WTC11 (cell line): ENCODE measurements at regions not wholly inside any gene's neighbourhood (a gene's known extent, or its start where the extent isn't known, plus 50 kb on each side); places are given as distances from the start of the nearest gene placed in this dataset.

Experiments
- ATAC-seq: fragments of 200-7000 bp; cut with Tn5 transposase; 2 replicates; pipeline ENCODE4 v1.10.0; 2021; ENCODE audit warnings: mild to moderate bottlenecking, moderate library complexity
- CTCF ChIA-PET: fragments of 300-600 bp; sonication (Branson Sonifier 250); formaldehyde crosslinking; loops from one replicate; lab custom pipeline; 2021; ENCODE audit warnings: antibody characterized with exemption; lab: Charles Lee
- POLR2A ChIA-PET: fragments of 350-600 bp; sonication (Branson Sonifier 250); formaldehyde crosslinking; loops from one replicate; lab custom pipeline; 2021; ENCODE audit warnings: antibody characterized with exemption; lab: Charles Lee
- DNase-seq: peaks from one replicate; pipeline ENCODE4 v3.0.0; 2021; ENCODE audit warnings: low spot score
- H3K27ac Mint-ChIP-seq: 2 replicates; pipeline ENCODE4 v1.8.0; 2021; ENCODE audit warnings: mixed read lengths
- H3K27me3 Mint-ChIP-seq: 2 replicates; pipeline ENCODE4 v1.8.0; 2021; ENCODE audit warnings: low read depth, mild to moderate bottlenecking, moderate library complexity, mixed read lengths
- H3K36me3 Mint-ChIP-seq: 2 replicates; pipeline ENCODE4 v1.8.0; 2021; ENCODE audit warnings: mixed read lengths
- H3K4me1 Mint-ChIP-seq: 2 replicates; pipeline ENCODE4 v1.8.0; 2022; ENCODE audit warnings: mixed read lengths
- H3K4me3 Mint-ChIP-seq: 2 replicates; pipeline ENCODE4 v1.8.0; 2021; ENCODE audit warnings: mild to moderate bottlenecking, moderate library complexity, mixed read lengths
- H3K9me3 Mint-ChIP-seq: 2 replicates; pipeline ENCODE4 v1.8.0; 2021; ENCODE audit warnings: mixed read lengths
- ATF6 ChIP-seq: sonication (generic); formaldehyde crosslinking; IDR thresholded peaks from 2 replicates; pipeline ENCODE4 v1.8.1; 2023; ENCODE audit warnings: mild to moderate bottlenecking, missing genetic modification reagents
- CREB1 ChIP-seq: sonication (generic); formaldehyde crosslinking; IDR thresholded peaks from 2 replicates; pipeline ENCODE4 v1.8.0; 2023; ENCODE audit warnings: mild to moderate bottlenecking, missing genetic modification reagents
- ELF4 ChIP-seq: sonication (generic); formaldehyde crosslinking; IDR thresholded peaks from 2 replicates; pipeline ENCODE4 v1.8.1; 2022; ENCODE audit warnings: low read depth, mild to moderate bottlenecking, moderate library complexity, missing genetic modification reagents
- ERG ChIP-seq: fragments of 250-450 bp; sonication (Bioruptor Pico); IDR thresholded peaks from 2 replicates; pipeline ENCODE4 v1.8.0; 2021; ENCODE audit warnings: mild to moderate bottlenecking
- FOXJ3 ChIP-seq: sonication (generic); formaldehyde crosslinking; IDR thresholded peaks from 2 replicates; pipeline ENCODE4 v1.9.0; 2021; ENCODE audit warnings: missing genetic modification reagents, mild to moderate bottlenecking, borderline replicate concordance
- GRHL2 ChIP-seq: fragments of 250-450 bp; sonication (Bioruptor Pico); IDR thresholded peaks from 2 replicates; pipeline ENCODE4 v1.8.0; 2022; ENCODE audit warnings: mild to moderate bottlenecking, moderate library complexity; ENCODE audit not compliant: insufficient replicate concordance, severe bottlenecking
- IRF2 ChIP-seq: sonication (generic); formaldehyde crosslinking; IDR thresholded peaks from 2 replicates; pipeline ENCODE4 v1.8.0; 2022; ENCODE audit warnings: low read depth, missing genetic modification reagents, borderline replicate concordance
- NFYB ChIP-seq: sonication (generic); formaldehyde crosslinking; conservative IDR thresholded peaks from 2 replicates; pipeline ENCODE4 v1.8.0; 2022; ENCODE audit warnings: low read depth, missing genetic modification reagents
- PRDM15 ChIP-seq: sonication (generic); formaldehyde crosslinking; IDR thresholded peaks from 2 replicates; pipeline ENCODE4 v1.8.0; 2022; ENCODE audit warnings: missing genetic modification reagents
- SP1 ChIP-seq: sonication (generic); formaldehyde crosslinking; conservative IDR thresholded peaks from 2 replicates; pipeline ENCODE4 v1.8.1; 2022; ENCODE audit warnings: missing genetic modification reagents
- ZNF396 ChIP-seq: fragments of 250-450 bp; sonication (Bioruptor Pico); IDR thresholded peaks from 2 replicates; pipeline ENCODE4 v1.8.0; 2021; ENCODE audit warnings: mild to moderate bottlenecking, moderate library complexity, borderline replicate concordance
- ZNF423 ChIP-seq: fragments of 250-450 bp; sonication (Bioruptor Pico); IDR thresholded peaks from 2 replicates; pipeline ENCODE4 v2.1.2; 2022; ENCODE audit warnings: mild to moderate bottlenecking, moderate library complexity
- TF ChIP-seq, protein P1 (sequence below): sonication (generic); formaldehyde crosslinking; IDR thresholded peaks from 2 replicates; pipeline ENCODE4 v1.8.1; 2023; ENCODE audit warnings: mild to moderate bottlenecking, moderate library complexity, missing genetic modification reagents
- TF ChIP-seq, protein P2 (sequence below): sonication (generic); formaldehyde crosslinking; IDR thresholded peaks from 2 replicates; pipeline ENCODE4 v1.8.0; 2022; ENCODE audit warnings: mild to moderate bottlenecking, missing genetic modification reagents
- TF ChIP-seq, protein P3 (sequence below): fragments of 250-450 bp; sonication (Bioruptor Pico); IDR thresholded peaks from 2 replicates; pipeline ENCODE4 v2.1.2; 2022; ENCODE audit warnings: mild to moderate bottlenecking, moderate library complexity
- TF ChIP-seq, protein P4 (sequence below): sonication (generic); formaldehyde crosslinking; IDR thresholded peaks from 2 replicates; pipeline ENCODE4 v1.8.1; 2022; ENCODE audit warnings: mild to moderate bottlenecking, moderate library complexity, missing genetic modification reagents
- TF ChIP-seq, protein P5 (sequence below): sonication (generic); formaldehyde crosslinking; IDR thresholded peaks from 2 replicates; pipeline ENCODE4 v1.8.0; 2022; ENCODE audit warnings: mild to moderate bottlenecking, missing genetic modification reagents

DNA sequence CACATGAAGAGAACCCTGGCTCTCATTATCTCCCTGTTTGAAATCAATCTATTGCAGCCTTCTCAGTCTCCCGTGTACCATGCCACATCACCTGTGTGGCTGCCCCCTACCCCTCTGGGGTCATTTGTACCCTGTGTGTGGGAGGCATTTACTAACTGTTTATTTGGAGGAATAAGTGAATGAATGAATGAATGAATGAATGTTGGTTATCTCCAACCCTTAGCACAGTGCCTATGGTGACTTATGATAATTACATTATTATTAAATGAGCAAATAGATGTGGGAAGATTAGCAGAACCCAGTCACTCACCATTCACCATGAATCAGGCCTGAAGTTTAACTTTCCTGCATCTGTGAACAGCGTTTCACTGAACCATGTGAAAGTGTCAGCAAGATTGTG lies 560.8 kb downstream of the MATN1 start:
- peaks cover 22% of the 10 kb centered on the region for H3K4me1 Mint-ChIP-seq
- no peak for ATAC-seq
- CTCF ChIA-PET: no interaction called here
- peaks cover 10% of the 10 kb centered on the region for H3K9me3 Mint-ChIP-seq
- H3K36me3 Mint-ChIP-seq: no peaks in the 10 kb centered on the region
- POLR2A ChIA-PET: no interaction called here
- no peak for DNase-seq
- no peak overlapping the region for H3K4me3 Mint-ChIP-seq
- TF ChIP-seq PRDM15 (CRISPR knock-in tag) (no peak), IRF2 (no peak), ZNF396 (CRISPR knock-in tag) (no peak)
- no peak overlapping the region for H3K27ac Mint-ChIP-seq
- no peaks in the 10 kb centered on the region for H3K27me3 Mint-ChIP-seq

GRCh38 chr1:30161953-30162352 lies 561.4 kb downstream of the MATN1 start:
- Mint-ChIP-seq H3K4me3 (no peak overlapping the region), H3K27me3 (no peaks in the 10 kb centered on the region), H3K4me1 (peaks cover 28% of the 10 kb centered on the region), H3K9me3 (peaks cover 10% of the 10 kb centered on the region), H3K36me3 (no peaks in the 10 kb centered on the region)
- POLR2A ChIA-PET: no interaction called here
- DNase-seq: no peak
- no peak; the same call in 1 of the 2 replicates for ATAC-seq
- CTCF ChIA-PET: no interaction called here
- TF ChIP-seq, protein P1, sequence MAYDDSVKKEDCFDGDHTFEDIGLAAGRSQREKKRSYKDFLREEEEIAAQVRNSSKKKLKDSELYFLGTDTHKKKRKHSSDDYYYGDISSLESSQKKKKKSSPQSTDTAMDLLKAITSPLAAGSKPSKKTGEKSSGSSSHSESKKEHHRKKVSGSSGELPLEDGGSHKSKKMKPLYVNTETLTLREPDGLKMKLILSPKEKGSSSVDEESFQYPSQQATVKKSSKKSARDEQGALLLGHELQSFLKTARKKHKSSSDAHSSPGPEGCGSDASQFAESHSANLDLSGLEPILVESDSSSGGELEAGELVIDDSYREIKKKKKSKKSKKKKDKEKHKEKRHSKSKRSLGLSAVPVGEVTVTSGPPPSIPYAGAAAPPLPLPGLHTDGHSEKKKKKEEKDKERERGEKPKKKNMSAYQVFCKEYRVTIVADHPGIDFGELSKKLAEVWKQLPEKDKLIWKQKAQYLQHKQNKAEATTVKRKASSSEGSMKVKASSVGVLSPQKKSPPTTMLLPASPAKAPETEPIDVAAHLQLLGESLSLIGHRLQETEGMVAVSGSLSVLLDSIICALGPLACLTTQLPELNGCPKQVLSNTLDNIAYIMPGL (CRISPR knock-in tag): no peak
- TF ChIP-seq, protein P2, sequence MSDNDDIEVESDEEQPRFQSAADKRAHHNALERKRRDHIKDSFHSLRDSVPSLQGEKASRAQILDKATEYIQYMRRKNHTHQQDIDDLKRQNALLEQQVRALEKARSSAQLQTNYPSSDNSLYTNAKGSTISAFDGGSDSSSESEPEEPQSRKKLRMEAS (CRISPR knock-in tag): no peak
- TF ChIP-seq ATF6 (CRISPR knock-in tag) (no peak), ZNF423 (CRISPR knock-in tag) (peak; percentile 89)
- TF ChIP-seq, all 79 proteins: peak for 1
- no peak overlapping the region for H3K27ac Mint-ChIP-seq

DNA sequence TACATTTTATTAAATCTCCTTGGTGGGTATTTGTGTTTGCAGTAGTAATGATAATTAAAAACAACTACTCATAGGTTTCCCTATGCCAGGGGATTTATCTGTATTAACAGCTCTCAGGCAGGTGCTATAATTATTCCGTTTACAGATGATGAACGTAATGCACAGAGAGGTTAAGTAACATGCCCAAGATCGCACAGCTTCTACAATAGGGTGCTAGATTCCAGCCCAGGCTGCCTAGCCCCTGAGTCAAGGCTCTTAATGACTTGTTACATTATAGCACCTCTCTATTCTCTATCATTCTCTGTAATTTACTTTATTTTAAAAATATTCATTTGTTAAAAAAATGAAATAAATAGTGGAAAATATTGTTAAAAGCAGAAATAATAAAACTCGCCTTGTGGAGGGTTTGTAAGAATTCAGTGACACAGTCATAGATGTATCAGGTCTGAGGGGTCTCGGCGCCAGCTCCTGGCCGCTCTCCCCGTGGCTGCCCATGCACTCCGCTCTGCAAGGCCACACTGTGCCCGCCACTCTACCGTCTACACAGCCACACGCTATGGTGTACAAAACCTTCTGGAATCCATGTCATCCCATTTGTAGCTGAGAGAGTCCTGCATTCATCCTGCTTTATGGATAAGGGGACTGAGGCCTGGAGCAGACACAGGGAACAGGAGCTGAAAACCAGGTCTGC lies 562.2 kb downstream of the MATN1 start:
- H3K27me3 Mint-ChIP-seq: no peaks in the 10 kb centered on the region; the same call in 1 of the 2 replicates
- peaks cover 3% of the 10 kb centered on the region; the same call in 1 of the 2 replicates for H3K36me3 Mint-ChIP-seq
- ATAC-seq (no peak), DNase-seq (no peak)
- H3K27ac Mint-ChIP-seq: no peak overlapping the region
- H3K4me1 Mint-ChIP-seq: peaks cover 31% of the 10 kb centered on the region
- CTCF ChIA-PET: no interaction called here
- POLR2A ChIA-PET: no interaction called here
- no peak overlapping the region for H3K4me3 Mint-ChIP-seq
- peaks cover 14% of the 10 kb centered on the region for H3K9me3 Mint-ChIP-seq
- no peak for TF ChIP-seq ERG (CRISPR knock-in tag)
- TF ChIP-seq, protein P3, sequence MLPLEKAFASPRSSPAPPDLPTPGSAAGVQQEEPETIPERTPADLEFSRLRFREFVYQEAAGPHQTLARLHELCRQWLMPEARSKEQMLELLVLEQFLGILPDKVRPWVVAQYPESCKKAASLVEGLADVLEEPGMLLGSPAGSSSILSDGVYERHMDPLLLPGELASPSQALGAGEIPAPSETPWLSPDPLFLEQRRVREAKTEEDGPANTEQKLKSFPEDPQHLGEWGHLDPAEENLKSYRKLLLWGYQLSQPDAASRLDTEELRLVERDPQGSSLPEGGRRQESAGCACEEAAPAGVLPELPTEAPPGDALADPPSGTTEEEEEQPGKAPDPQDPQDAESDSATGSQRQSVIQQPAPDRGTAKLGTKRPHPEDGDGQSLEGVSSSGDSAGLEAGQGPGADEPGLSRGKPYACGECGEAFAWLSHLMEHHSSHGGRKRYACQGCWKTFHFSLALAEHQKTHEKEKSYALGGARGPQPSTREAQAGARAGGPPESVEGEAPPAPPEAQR: no peak
- TF ChIP-seq, protein P4, sequence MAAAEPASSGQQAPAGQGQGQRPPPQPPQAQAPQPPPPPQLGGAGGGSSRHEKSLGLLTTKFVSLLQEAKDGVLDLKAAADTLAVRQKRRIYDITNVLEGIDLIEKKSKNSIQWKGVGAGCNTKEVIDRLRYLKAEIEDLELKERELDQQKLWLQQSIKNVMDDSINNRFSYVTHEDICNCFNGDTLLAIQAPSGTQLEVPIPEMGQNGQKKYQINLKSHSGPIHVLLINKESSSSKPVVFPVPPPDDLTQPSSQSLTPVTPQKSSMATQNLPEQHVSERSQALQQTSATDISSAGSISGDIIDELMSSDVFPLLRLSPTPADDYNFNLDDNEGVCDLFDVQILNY (CRISPR knock-in tag): no peak
- TF ChIP-seq SP1 (CRISPR knock-in tag): no peak
- no peak for TF ChIP-seq NFYB (CRISPR knock-in tag)
- no peak for TF ChIP-seq FOXJ3 (CRISPR knock-in tag)
- no peak for TF ChIP-seq GRHL2 (CRISPR knock-in tag)
- TF ChIP-seq, protein P5, sequence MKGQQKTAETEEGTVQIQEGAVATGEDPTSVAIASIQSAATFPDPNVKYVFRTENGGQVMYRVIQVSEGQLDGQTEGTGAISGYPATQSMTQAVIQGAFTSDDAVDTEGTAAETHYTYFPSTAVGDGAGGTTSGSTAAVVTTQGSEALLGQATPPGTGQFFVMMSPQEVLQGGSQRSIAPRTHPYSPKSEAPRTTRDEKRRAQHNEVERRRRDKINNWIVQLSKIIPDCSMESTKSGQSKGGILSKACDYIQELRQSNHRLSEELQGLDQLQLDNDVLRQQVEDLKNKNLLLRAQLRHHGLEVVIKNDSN (CRISPR knock-in tag): no peak
- TF ChIP-seq CREB1 (CRISPR knock-in tag): no peak
- TF ChIP-seq ELF4: no peak
- TF ChIP-seq, protein P2 (CRISPR knock-in tag): no peak
